ENCODE measurements at regions not wholly inside any gene's neighbourhood (a gene's known extent, or its start where the extent isn't known, plus 50 kb on each side); places are given as distances from the start of the nearest gene placed in this dataset.

- H3K27me3 Mint-ChIP-seq, result peaks cover 54% of the 10 kb centered on the region
Measured at GRCh38 chr20:63073738-63074065, 66.9 kb upstream of the BHLHE23 start.

GRCh38 chr20:63072991-63073737 lies 66.4 kb upstream of the BHLHE23 start:
- intact Hi-C loops (cut with micrococcal nuclease), result no loop called here
- peaks cover 13% of the 10 kb centered on the region for H3K9me3 Mint-ChIP-seq
- H3K27ac Mint-ChIP-seq, result no peak overlapping the region
- H3K4me1 Mint-ChIP-seq (ENCODE audit: low read depth), result peaks cover 4% of the 10 kb centered on the region
- no peak overlapping the region for H3K4me3 Mint-ChIP-seq
- H3K27me3 Mint-ChIP-seq, result peaks cover 55% of the 10 kb centered on the region
- no peaks in the 10 kb centered on the region for H3K36me3 Mint-ChIP-seq (ENCODE audit: low read depth)

More at GRCh38 chr20:63073738-63074065, 66.9 kb upstream of the BHLHE23 start:
- intact Hi-C loops (cut with micrococcal nuclease), result no loop called here
- Mint-ChIP-seq H3K27ac (no peak overlapping the region), H3K36me3 (ENCODE audit: low read depth) (no peaks in the 10 kb centered on the region), H3K4me3 (no peak overlapping the region), H3K9me3 (peaks cover 19% of the 10 kb centered on the region), H3K4me1 (ENCODE audit: low read depth) (peaks cover 4% of the 10 kb centered on the region)

- intact Hi-C loops (cut with micrococcal nuclease), result no loop called here
- peaks cover 5% of the 10 kb centered on the region for H3K9me3 Mint-ChIP-seq
- peaks cover 54% of the 10 kb centered on the region for H3K27me3 Mint-ChIP-seq
Measured at GRCh38 chr20:63072231-63072791, 65.5 kb upstream of the BHLHE23 start.

GRCh38 chr20:63071541-63072181 lies 64.9 kb upstream of the BHLHE23 start:
- Mint-ChIP-seq H3K27ac (no peak overlapping the region), H3K9me3 (no peaks in the 10 kb centered on the region), H3K4me3 (no peak overlapping the region), H3K36me3 (ENCODE audit: low read depth) (no peaks in the 10 kb centered on the region), H3K4me1 (ENCODE audit: low read depth) (peaks cover 4% of the 10 kb centered on the region), H3K27me3 (peaks cover 53% of the 10 kb centered on the region)
- intact Hi-C loops (cut with micrococcal nuclease), result no loop called here

More at GRCh38 chr20:63072231-63072791, 65.5 kb upstream of the BHLHE23 start:
- no peaks in the 10 kb centered on the region for H3K36me3 Mint-ChIP-seq (ENCODE audit: low read depth)
- no peak overlapping the region for H3K4me3 Mint-ChIP-seq
- peaks cover 4% of the 10 kb centered on the region for H3K4me1 Mint-ChIP-seq (ENCODE audit: low read depth)
- H3K27ac Mint-ChIP-seq, result no peak overlapping the region

GRCh38 chr20:63070771-63071540 lies 64.2 kb upstream of the BHLHE23 start:
- Mint-ChIP-seq H3K27me3 (peaks cover 53% of the 10 kb centered on the region), H3K4me3 (no peak overlapping the region), H3K36me3 (ENCODE audit: low read depth) (no peaks in the 10 kb centered on the region), H3K4me1 (ENCODE audit: low read depth) (peaks cover 4% of the 10 kb centered on the region), H3K27ac (no peak overlapping the region), H3K9me3 (no peaks in the 10 kb centered on the region)
- intact Hi-C loops (cut with micrococcal nuclease), result no loop called here

- no peak overlapping the region for H3K27ac Mint-ChIP-seq
- H3K9me3 Mint-ChIP-seq, result no peaks in the 10 kb centered on the region
- H3K4me3 Mint-ChIP-seq, result no peak overlapping the region
- intact Hi-C loops (cut with micrococcal nuclease), result no loop called here
- no peaks in the 10 kb centered on the region for H3K36me3 Mint-ChIP-seq (ENCODE audit: low read depth)
- H3K27me3 Mint-ChIP-seq, result peaks cover 53% of the 10 kb centered on the region
- H3K4me1 Mint-ChIP-seq (ENCODE audit: low read depth), result peaks cover 4% of the 10 kb centered on the region
Measured at GRCh38 chr20:63070301-63070625, 63.5 kb upstream of the BHLHE23 start.

- Mint-ChIP-seq H3K4me3 (no peak overlapping the region), H3K9me3 (no peaks in the 10 kb centered on the region), H3K36me3 (ENCODE audit: low read depth) (no peaks in the 10 kb centered on the region), H3K27me3 (peaks cover 48% of the 10 kb centered on the region), H3K4me1 (ENCODE audit: low read depth) (peaks cover 4% of the 10 kb centered on the region), H3K27ac (no peak overlapping the region)
- intact Hi-C loops (cut with micrococcal nuclease), result no loop called here
Measured at GRCh38 chr20:63068711-63069367, 62.1 kb upstream of the BHLHE23 start.

GRCh38 chr20:63067721-63068560 lies 61.2 kb upstream of the BHLHE23 start:
- Mint-ChIP-seq H3K27me3 (peaks cover 39% of the 10 kb centered on the region), H3K9me3 (no peaks in the 10 kb centered on the region), H3K36me3 (ENCODE audit: low read depth) (no peaks in the 10 kb centered on the region), H3K27ac (no peak overlapping the region), H3K4me1 (ENCODE audit: low read depth) (peaks cover 4% of the 10 kb centered on the region), H3K4me3 (no peak overlapping the region)
- intact Hi-C loops (cut with micrococcal nuclease), result no loop called here

GRCh38 chr20:63067266-63067635 lies 60.5 kb upstream of the BHLHE23 start:
- intact Hi-C loops (cut with micrococcal nuclease), result no loop called here
- Mint-ChIP-seq H3K27me3 (peaks cover 32% of the 10 kb centered on the region), H3K27ac (no peak overlapping the region), H3K4me1 (ENCODE audit: low read depth) (peaks cover 4% of the 10 kb centered on the region), H3K36me3 (ENCODE audit: low read depth) (no peaks in the 10 kb centered on the region), H3K9me3 (no peaks in the 10 kb centered on the region), H3K4me3 (no peak overlapping the region)

- Mint-ChIP-seq H3K9me3 (peaks cover 4% of the 10 kb centered on the region), H3K27me3 (peaks cover 29% of the 10 kb centered on the region)
Measured at GRCh38 chr20:63066506-63067265, 59.9 kb upstream of the BHLHE23 start.

GRCh38 chr20:63065911-63066310 lies 59.1 kb upstream of the BHLHE23 start:
- H3K4me3 Mint-ChIP-seq, result no peak overlapping the region
- peaks cover 12% of the 10 kb centered on the region for H3K9me3 Mint-ChIP-seq
- no peaks in the 10 kb centered on the region for H3K4me1 Mint-ChIP-seq (ENCODE audit: low read depth)
- intact Hi-C loops (cut with micrococcal nuclease), result no loop called here
- peaks cover 24% of the 10 kb centered on the region for H3K27me3 Mint-ChIP-seq
- H3K27ac Mint-ChIP-seq, result no peak overlapping the region
- no peaks in the 10 kb centered on the region for H3K36me3 Mint-ChIP-seq (ENCODE audit: low read depth)

More at GRCh38 chr20:63066506-63067265, 59.9 kb upstream of the BHLHE23 start:
- no peak overlapping the region for H3K4me3 Mint-ChIP-seq
- intact Hi-C loops (cut with micrococcal nuclease), result no loop called here
- peaks cover 4% of the 10 kb centered on the region for H3K4me1 Mint-ChIP-seq (ENCODE audit: low read depth)
- no peak overlapping the region for H3K27ac Mint-ChIP-seq
- H3K36me3 Mint-ChIP-seq (ENCODE audit: low read depth), result no peaks in the 10 kb centered on the region

- peaks cover 16% of the 10 kb centered on the region for H3K27me3 Mint-ChIP-seq
- intact Hi-C loops (cut with micrococcal nuclease), result no loop called here
- H3K27ac Mint-ChIP-seq, result no peak overlapping the region
- H3K9me3 Mint-ChIP-seq, result peaks cover 13% of the 10 kb centered on the region
- no peaks in the 10 kb centered on the region for H3K36me3 Mint-ChIP-seq (ENCODE audit: low read depth)
- no peaks in the 10 kb centered on the region for H3K4me1 Mint-ChIP-seq (ENCODE audit: low read depth)
- H3K4me3 Mint-ChIP-seq, result no peak overlapping the region
Measured at GRCh38 chr20:63064745-63065711, 58.3 kb upstream of the BHLHE23 start.

Data from dendritic cell treated with granulocyte-macrophage colony-stimulating factor and Interleukin-4, amounts not matched to agents 40 ng/mL and 50 ng/mL, for 4 days (primary cell).